ENCODE measurements at regions not wholly inside any gene's neighbourhood (a gene's known extent, or its start where the extent isn't known, plus 50 kb on each side); places are given as distances from the start of the nearest gene placed in this dataset.

GRCh38 chr13:32949820-32950219, 66.4 kb upstream of the KL start (continued):
- no peak for TF ChIP-seq SPI1 (IDR thresholded peaks at IDR 0.05; ENCODE audit: borderline replicate concordance, insufficient read depth, low read depth, low read length)

GRCh38 chr13:32951580-32951979, 64.6 kb upstream of the KL start:
- no peak overlapping the region for H3K27ac ChIP-seq (ENCODE audit: control insufficient read depth, insufficient read depth)
- H3K4me3 ChIP-seq = no peak overlapping the region
- intact Hi-C loops (cut with micrococcal nuclease; ENCODE audit: unreplicated experiment) = no loop called here
- no TSS peak for BruUV-seq (replicated peaks)
- no peak overlapping the region for H2AFZ ChIP-seq (ENCODE audit: control insufficient read depth, low read depth, low read length)
- no peaks in the 10 kb centered on the region for H3K9me3 ChIP-seq (replicated peaks; ENCODE audit: control insufficient read depth, insufficient read depth, low read length)
- H3K9ac ChIP-seq (ENCODE audit: control insufficient read depth, insufficient read depth, low read length) = no peak overlapping the region
- H3K27me3 ChIP-seq (replicated peaks in 1 of 2; ENCODE audit: control insufficient read depth in 2 of 2, insufficient read depth in 2 of 2, low read length in 1 of 2) = no peaks in the 10 kb centered on the region
- no peak for TF ChIP-seq EGR1 (IDR thresholded peaks at IDR 0.05; ENCODE audit: borderline replicate concordance in 1 of 2, low read depth in 2 of 2, low read length in 2 of 2)
- no peak for TF ChIP-seq ZNF274 (IDR thresholded peaks at IDR 0.05; ENCODE audit: insufficient read depth, insufficient read length)
- no peak for TF ChIP-seq ASH2L (IDR thresholded peaks at IDR 0.05; ENCODE audit: borderline replicate concordance, low read depth)
- no peak for TF ChIP-seq ATF2 (IDR thresholded peaks at IDR 0.05; ENCODE audit: low read length)
- no peak for FAIRE-seq
- H3K79me2 ChIP-seq (ENCODE audit: control insufficient read depth, insufficient read depth, low read length) = no peaks in the 10 kb centered on the region
- H3K4me1 ChIP-seq (ENCODE audit: control insufficient read depth, insufficient read depth, low read length) = no peaks in the 10 kb centered on the region
- no peak overlapping the region for H3K4me2 ChIP-seq (ENCODE audit: control insufficient read depth, insufficient read depth)
- H4K20me1 ChIP-seq (ENCODE audit: control insufficient read depth, insufficient read depth) = no peaks in the 10 kb centered on the region
- H3K36me3 ChIP-seq (ENCODE audit: control insufficient read depth in 2 of 2, insufficient read depth in 2 of 2, low read length in 1 of 2) = no peaks in the 10 kb centered on the region
- no peak for ATAC-seq
- DNase-seq (ENCODE audit: low read depth, low spot score) = no peak
- ChIA-PET CTCF (no interaction called here), RAD21 (ENCODE audit: unreplicated experiment) (no interaction called here), POLR2A (no interaction called here), SMC1A (ENCODE audit: uncharacterized antibody, unreplicated experiment) (interaction anchor here (1.2 kb wide), 1 partner anchor 25 kb away, joined by 4 read pairs; no protein-coding TSS in a partner anchor)
- in situ Hi-C loops (cut with MboI) = no loop called here
- 63% methylated on average over 1 of the region's 1 CpG for WGBS (ENCODE audit: insufficient coverage, insufficient replicate concordance, low lambda C conversion rate, missing lambda C conversion rate)
